ENCODE measurements at regions not wholly inside any gene's neighbourhood (a gene's known extent, or its start where the extent isn't known, plus 50 kb on each side); places are given as distances from the start of the nearest gene placed in this dataset.

DNA sequence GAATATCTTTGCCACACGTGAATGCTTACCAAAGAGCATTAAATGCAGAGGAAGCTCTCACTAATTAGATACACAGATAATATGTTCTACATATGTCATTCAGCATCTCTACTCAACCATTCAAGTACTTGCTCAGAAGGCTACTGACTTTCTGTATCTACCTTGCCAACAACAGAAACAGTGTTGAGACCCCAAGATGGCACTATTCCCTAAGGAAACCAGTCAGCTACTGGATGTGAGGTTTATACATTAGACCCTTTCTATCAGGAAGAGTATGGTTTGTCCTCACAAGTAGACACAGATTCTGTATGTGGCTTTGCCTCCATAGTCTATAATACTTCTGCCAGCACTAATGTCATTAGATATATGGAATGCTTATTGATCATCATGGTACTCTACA lies 443.9 kb upstream of the INTU start:
- in situ Hi-C loops (cut with MboI; ENCODE audit: low sequenced_read_pairs) = no loop called here
- Histone ChIP-seq H3K36me3 (replicated peaks) (no peaks in the 10 kb centered on the region), H3K27me3 (ENCODE audit: low read depth) (no peaks in the 10 kb centered on the region), H3K4me1 (no peaks in the 10 kb centered on the region), H3K4me3 (no peak overlapping the region), H3K9me3 (no peaks in the 10 kb centered on the region; the same call in 1 of the 2 replicates)
- DNase-seq (ENCODE audit: low spot score in 2 of 2) = no peak

DNA sequence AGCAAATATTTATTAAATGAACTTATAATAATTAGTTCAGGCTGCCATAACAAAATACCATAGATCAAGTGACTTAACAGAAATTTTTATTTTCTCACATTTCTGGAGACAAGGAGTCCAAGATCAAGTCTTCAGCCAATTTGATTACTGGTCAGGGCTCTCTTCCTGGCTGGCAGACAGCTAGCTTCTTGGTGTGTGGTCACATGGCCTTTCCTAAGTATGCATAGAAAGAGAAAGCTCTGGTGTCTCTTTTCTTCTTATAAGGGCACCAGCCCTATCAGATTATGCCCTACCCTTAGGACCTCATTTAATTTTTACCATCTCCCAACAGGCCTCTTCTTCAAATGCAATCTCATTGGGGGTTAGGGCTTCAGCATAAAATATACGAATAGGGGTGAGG lies 438.5 kb upstream of the INTU start:
- Histone ChIP-seq H3K27me3 (ENCODE audit: low read depth) (no peaks in the 10 kb centered on the region), H3K4me3 (no peak overlapping the region), H3K9me3 (peaks cover 2% of the 10 kb centered on the region; the same call in 1 of the 2 replicates), H3K36me3 (replicated peaks) (no peaks in the 10 kb centered on the region), H3K4me1 (peaks cover 8% of the 10 kb centered on the region; the same call in 1 of the 2 replicates)
- no peak for DNase-seq (ENCODE audit: low spot score in 2 of 2)
- in situ Hi-C loops (cut with MboI; ENCODE audit: low sequenced_read_pairs) = no loop called here

DNA sequence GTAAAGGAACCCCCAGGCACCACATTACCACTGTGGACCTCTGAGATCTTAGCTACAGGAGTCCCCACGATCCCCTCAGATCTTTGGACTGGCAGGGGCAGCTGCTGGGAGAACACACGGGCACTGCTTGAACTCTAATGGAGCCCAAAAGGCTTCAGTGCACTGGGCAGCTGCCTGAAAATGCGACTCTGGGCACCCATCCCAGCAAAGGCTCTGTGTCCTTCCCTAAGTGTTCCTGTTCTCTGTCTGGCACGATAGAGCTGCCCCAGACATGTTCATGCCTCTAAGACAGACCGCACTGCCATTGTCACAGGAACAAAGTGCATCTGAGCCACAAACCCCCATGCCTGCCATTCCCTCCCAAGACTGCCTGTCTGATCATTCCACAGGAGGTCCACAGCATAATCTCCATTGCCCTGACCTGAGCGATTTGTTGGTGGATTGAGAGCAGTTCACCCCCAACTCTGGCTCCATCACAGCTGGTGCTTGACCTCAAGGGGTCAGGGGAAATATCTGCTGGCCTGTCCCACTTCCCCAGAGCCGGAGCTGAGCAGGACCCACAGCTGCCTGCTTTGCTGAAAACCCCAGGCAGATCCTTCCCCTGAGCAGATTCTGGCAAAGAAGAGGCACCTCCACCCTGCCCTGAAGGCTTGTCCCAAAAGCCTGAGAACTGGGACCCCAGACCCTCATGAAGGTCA lies 436.0 kb upstream of the INTU start:
- Histone ChIP-seq H3K4me1 (peaks cover 8% of the 10 kb centered on the region; the same call in 1 of the 2 replicates), H3K27me3 (ENCODE audit: low read depth) (no peaks in the 10 kb centered on the region), H3K36me3 (replicated peaks) (no peaks in the 10 kb centered on the region), H3K4me3 (no peak overlapping the region), H3K9me3 (peaks cover 2% of the 10 kb centered on the region; the same call in 1 of the 2 replicates)
- DNase-seq (ENCODE audit: low spot score in 2 of 2) = no peak
- in situ Hi-C loops (cut with MboI; ENCODE audit: low sequenced_read_pairs) = no loop called here

DNA sequence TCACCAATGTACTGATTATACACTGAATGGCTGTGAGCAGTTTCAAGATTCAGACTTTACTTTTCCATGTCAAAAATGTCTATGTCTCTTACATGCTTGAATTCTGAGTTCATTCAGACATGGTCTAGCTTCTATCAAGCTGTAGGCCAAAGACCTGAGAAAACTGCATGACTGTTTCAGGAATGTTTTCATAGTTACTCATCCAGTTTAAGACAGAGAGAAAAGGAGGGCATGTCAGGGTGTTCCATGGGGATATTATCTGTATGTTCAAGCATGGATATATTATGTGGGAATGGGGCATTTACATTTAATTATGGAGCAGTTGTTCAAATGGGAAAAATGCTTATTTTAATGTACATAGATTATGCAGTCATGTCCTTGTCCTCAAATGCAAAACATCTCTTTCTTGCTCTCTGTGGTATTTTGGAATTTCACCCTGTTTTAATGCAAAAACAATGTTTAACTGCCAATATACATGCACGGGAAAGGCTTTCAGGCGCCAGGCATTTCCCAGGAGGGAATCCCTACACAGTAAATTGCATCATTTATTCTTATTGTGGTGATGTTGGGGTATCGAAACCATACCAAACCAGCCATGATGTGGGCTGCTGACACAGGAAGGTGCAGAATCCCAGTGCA lies 429.1 kb upstream of the INTU start:
- Histone ChIP-seq H3K27me3 (ENCODE audit: low read depth) (no peaks in the 10 kb centered on the region), H3K4me3 (no peak overlapping the region), H3K9me3 (peaks cover 11% of the 10 kb centered on the region), H3K4me1 (peaks cover 18% of the 10 kb centered on the region), H3K36me3 (replicated peaks) (peaks cover 4% of the 10 kb centered on the region; the same call in 1 of the 2 replicates)
- peak; percentile 67 to 87 for DNase-seq (ENCODE audit: low spot score in 2 of 2)
- in situ Hi-C loops (cut with MboI; ENCODE audit: low sequenced_read_pairs) = no loop called here

DNA sequence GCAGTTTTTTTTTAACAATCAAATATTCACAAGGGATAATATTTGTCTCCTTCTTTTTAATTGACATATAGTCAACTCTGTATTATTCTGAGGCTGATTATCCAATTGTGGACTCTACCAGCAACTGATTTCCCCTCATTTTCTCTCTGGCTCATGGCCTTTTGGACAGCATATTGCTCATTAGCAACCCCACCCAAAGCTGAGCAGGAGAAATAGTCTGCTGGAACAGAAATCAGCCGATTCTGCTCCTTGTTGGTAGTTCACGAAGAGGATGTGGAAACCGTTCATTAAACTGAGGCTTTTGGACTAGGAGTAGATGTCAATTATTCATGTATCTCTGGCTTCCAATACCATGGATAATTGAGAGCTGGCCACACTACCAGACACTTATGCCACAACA lies 428.4 kb upstream of the INTU start:
- Histone ChIP-seq H3K4me1 (peaks cover 18% of the 10 kb centered on the region), H3K36me3 (replicated peaks) (peaks cover 4% of the 10 kb centered on the region; the same call in 1 of the 2 replicates)
- in situ Hi-C loops (cut with MboI; ENCODE audit: low sequenced_read_pairs) = no loop called here

DNA sequence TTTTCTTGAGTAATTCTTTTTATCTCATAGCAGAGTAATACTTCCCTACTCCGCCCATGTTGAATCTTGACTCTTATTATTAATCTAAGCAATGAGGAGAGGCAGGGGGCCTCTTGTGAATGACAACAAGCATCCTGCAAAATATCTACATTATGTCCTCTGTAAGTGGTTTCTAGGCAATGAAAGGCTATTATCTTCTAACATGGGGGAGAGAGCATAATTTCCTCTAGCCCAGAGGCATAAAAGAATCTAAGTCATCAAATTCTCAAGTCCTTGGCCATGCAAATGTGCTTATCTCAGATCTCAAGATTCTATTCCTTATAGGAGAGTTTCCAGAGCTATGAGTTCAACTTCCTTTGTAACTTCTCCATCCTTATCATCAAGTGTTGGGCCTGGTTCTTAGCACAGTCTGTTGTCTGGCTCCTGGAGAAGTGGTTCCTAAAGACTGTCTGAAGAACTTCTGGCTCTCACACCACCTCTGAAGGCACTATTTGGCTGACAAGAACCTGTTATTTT lies 423.1 kb upstream of the INTU start:
- peaks cover 4% of the 10 kb centered on the region for H3K4me1 ChIP-seq
- no peak for DNase-seq (ENCODE audit: low spot score in 2 of 2)
- in situ Hi-C loops (cut with MboI; ENCODE audit: low sequenced_read_pairs) = no loop called here
- H3K36me3 ChIP-seq (replicated peaks) = peaks cover 2% of the 10 kb centered on the region; the same call in 1 of the 2 replicates
- no peaks in the 10 kb centered on the region for H3K27me3 ChIP-seq (ENCODE audit: low read depth)
- peaks cover 5% of the 10 kb centered on the region for H3K9me3 ChIP-seq
- no peak overlapping the region for H3K4me3 ChIP-seq

More for the DNA sequence above, 428.4 kb upstream of the INTU start:
- no peak for DNase-seq (ENCODE audit: low spot score in 2 of 2)
- H3K27me3 ChIP-seq (ENCODE audit: low read depth) = no peaks in the 10 kb centered on the region
- H3K4me3 ChIP-seq = no peak overlapping the region
- H3K9me3 ChIP-seq = peaks cover 9% of the 10 kb centered on the region

DNA sequence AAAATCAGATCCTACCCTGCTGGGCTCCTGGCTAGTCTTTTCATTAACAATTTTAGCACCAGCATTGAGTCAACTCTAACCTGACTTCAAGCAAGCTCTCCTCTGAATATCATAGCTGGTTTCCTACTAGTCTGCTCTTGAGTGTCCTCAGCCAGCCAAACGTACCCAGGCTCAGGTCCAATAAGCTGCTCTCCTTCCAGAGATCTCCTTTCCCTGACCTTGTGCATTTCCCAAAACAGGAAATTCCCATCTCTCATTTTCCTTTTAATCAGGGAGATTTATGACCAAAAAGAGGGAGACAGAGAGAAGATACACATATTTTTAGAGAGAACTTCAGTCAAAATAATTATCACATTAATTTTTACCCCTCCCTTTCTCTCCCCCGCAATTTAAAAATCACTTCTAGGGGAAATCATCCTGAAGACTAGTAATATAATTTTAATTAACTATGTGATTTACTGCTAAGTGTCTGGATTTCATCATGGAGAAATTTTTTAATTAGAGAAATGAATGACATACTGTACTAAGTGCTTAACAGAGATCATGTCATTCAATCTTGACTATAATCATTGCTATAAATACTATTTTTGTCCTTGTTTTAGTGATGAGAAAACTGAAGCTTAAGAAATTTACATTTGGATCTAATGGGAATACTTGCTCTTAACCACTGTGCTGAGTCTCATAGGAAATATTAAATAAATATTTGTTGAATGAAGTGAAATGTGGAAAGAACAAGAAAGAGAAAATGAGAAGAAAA lies 421.7 kb upstream of the INTU start:
- Histone ChIP-seq H3K4me3 (no peak overlapping the region), H3K4me1 (peaks cover 4% of the 10 kb centered on the region), H3K9me3 (peaks cover 5% of the 10 kb centered on the region), H3K36me3 (replicated peaks) (no peaks in the 10 kb centered on the region), H3K27me3 (ENCODE audit: low read depth) (no peaks in the 10 kb centered on the region)
- no peak for DNase-seq (ENCODE audit: low spot score in 2 of 2)
- in situ Hi-C loops (cut with MboI; ENCODE audit: low sequenced_read_pairs) = no loop called here

DNA sequence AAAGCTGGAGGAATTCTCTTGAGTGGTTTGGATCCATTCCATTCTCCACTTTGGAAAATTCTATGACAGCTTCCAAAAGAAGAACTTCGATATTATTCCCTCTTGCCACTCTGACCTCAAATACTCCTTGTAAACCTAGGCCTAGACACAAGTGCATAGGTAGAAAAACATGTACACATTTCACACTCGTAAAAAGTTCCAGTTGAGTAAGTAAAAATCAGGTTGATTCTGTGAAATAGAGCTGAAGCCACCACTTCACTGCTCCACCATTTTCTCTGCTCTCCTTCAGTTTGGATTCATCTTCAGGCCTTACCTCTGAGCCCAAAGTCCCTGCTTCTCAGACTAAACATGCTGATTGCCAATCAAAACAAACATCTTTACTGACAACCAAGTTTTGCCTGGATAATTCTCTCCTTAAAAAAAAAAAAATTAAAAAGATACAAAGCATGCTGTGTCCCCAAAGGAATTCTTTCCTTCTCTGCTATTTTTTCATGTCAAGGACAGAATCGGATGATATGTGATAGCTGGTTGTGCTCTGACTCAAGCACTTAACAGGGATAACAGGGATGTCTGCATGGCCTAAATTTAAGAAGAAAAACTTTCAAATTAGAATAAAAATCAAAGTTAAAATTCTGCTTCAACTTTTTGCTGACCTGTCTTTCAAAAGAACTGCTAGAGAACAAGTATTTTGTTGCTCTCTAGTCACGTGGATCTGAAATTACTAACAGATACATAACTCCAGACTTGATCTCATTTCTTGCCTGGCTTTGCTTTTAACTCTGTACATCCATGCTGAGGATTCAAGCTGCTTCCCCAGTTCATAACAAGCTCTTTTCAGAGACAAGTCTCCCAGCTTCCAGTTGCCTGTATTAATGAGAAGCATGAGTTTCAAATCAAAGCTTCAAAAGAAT lies 420.9 kb upstream of the INTU start:
- peaks cover 4% of the 10 kb centered on the region for H3K4me1 ChIP-seq
- H3K9me3 ChIP-seq = peaks cover 2% of the 10 kb centered on the region
- H3K4me3 ChIP-seq = no peak overlapping the region
- in situ Hi-C loops (cut with MboI; ENCODE audit: low sequenced_read_pairs) = no loop called here
- no peak for DNase-seq (ENCODE audit: low spot score in 2 of 2)
- no peaks in the 10 kb centered on the region for H3K36me3 ChIP-seq (replicated peaks)
- H3K27me3 ChIP-seq (ENCODE audit: low read depth) = no peaks in the 10 kb centered on the region

DNA sequence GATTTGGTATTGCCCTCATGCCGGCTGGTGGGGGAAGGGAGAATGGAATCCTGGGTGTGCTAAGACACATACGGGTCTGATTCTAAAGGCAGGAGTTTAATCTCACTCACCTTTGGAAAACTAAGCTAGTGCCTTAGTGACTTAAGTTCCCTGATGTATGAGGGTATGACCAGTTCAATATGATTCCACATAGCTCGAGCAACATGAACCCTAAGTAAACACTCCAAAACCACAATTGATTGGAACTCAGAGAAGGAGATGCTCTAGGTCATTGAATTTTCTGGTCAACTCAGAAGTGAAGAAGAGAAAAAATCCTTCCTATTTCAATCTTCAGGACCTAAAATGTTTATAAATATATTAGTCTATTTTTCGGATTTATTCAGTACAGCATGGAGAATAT lies 420.1 kb upstream of the INTU start:
- Histone ChIP-seq H3K4me3 (no peak overlapping the region), H3K4me1 (peaks cover 4% of the 10 kb centered on the region), H3K9me3 (no peaks in the 10 kb centered on the region; the same call in 1 of the 2 replicates), H3K36me3 (replicated peaks) (no peaks in the 10 kb centered on the region), H3K27me3 (ENCODE audit: low read depth) (no peaks in the 10 kb centered on the region)
- no peak for DNase-seq (ENCODE audit: low spot score in 2 of 2)
- in situ Hi-C loops (cut with MboI; ENCODE audit: low sequenced_read_pairs) = no loop called here

DNA sequence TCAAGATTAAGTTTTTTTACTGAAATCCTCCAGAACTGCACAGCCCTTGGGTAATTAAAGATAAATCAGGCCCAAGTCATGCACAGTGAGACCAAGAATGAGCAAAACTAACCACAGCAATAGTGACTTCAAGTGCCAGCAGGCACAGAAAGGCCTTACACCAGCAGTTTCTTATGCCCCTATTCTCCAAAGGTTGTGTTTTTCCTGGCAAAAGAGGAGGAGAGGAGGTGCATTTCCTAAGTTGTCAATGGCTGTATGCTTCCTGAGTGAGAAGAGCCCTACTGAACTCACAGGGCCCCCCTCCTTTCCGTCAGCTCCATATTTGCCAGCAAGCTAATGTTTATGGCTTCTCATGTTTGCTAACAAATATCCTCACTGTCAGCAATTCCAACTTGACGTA lies 418.7 kb upstream of the INTU start:
- no peak for DNase-seq (ENCODE audit: low spot score in 2 of 2)
- H3K4me1 ChIP-seq = no peaks in the 10 kb centered on the region
- H3K36me3 ChIP-seq (replicated peaks) = no peaks in the 10 kb centered on the region
- H3K27me3 ChIP-seq (ENCODE audit: low read depth) = no peaks in the 10 kb centered on the region
- H3K9me3 ChIP-seq = no peaks in the 10 kb centered on the region
- in situ Hi-C loops (cut with MboI; ENCODE audit: low sequenced_read_pairs) = no loop called here
- no peak overlapping the region for H3K4me3 ChIP-seq

DNA sequence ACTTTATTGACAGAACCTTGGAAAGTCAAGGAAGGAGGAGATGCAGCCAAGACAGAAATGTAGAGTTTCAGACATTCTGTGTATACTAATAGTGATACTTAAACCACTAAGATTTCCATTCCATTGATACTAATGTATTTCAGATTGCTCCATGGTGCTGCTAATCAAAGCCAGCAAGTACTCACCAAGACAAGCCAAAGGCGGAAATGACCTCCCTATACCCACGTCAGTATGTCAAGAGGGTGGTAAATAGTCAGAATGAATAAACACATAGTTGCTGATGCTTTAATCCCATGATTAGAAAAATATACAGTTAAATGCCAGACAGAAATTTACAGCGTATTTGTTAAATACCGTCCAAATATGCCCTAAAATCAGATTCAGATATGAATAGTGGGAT lies 417.8 kb upstream of the INTU start:
- Histone ChIP-seq H3K27me3 (ENCODE audit: low read depth) (no peaks in the 10 kb centered on the region), H3K4me1 (no peaks in the 10 kb centered on the region), H3K36me3 (replicated peaks) (no peaks in the 10 kb centered on the region), H3K4me3 (no peak overlapping the region), H3K9me3 (no peaks in the 10 kb centered on the region)
- in situ Hi-C loops (cut with MboI; ENCODE audit: low sequenced_read_pairs) = no loop called here
- DNase-seq (ENCODE audit: low spot score in 2 of 2) = no peak

DNA sequence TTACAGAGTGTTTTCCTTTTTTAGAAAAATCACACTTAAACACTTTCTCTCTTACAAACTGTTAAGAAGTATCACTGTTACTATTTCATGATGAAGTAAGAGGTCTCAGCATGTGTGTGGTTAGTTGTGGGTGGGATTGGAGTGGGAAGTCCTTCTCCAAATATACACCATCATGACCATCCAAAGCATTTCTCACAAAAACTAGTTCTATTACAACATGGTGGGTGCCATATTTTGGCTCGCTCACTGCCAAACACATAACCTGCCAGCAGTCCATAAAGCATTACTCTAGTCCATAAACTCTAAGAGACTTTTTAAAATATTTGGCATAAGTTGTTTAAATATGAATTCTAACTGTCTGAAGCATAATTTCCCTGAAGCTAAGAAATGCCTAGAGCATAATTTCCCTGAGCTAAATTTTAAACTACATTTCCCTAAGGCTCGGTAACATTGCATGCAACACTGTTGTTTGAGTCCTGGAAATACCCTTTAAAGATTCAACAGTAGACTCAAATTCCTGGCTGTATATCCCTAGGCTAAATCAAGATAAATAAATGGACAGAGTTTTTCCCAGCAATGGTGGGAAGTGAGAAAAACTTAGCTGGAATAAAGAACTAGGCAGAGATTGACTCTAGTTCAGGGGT lies 415.0 kb upstream of the INTU start:
- in situ Hi-C loops (cut with MboI; ENCODE audit: low sequenced_read_pairs) = no loop called here
- no peaks in the 10 kb centered on the region for H3K36me3 ChIP-seq (replicated peaks)
- no peak overlapping the region for H3K4me3 ChIP-seq
- H3K27me3 ChIP-seq (ENCODE audit: low read depth) = no peaks in the 10 kb centered on the region
- no peaks in the 10 kb centered on the region for H3K4me1 ChIP-seq
- DNase-seq (ENCODE audit: low spot score in 2 of 2) = no peak
- no peaks in the 10 kb centered on the region for H3K9me3 ChIP-seq

DNA sequence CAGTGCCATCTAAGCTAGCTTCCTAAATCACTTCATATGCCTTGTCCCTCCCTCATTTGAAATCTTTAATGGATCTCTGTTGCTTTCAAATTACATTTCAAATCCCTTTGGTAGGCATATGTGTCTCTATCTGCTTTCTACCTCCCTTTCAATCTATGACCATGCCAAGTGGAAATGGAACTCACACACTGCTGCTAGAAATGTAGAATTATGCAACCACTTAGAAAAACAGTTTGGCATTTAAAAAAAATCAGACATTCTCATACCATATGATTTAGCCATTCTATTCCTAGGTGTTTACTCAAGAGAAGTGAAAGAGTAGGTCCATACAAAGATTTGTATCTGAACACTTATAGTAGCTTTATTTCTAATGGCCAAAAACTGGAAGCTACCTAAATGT lies 413.5 kb upstream of the INTU start:
- no peak overlapping the region for H3K4me3 ChIP-seq
- H3K9me3 ChIP-seq = no peaks in the 10 kb centered on the region
- H3K27me3 ChIP-seq (ENCODE audit: low read depth) = no peaks in the 10 kb centered on the region
- in situ Hi-C loops (cut with MboI; ENCODE audit: low sequenced_read_pairs) = no loop called here
- DNase-seq (ENCODE audit: low spot score in 2 of 2) = no peak
- no peaks in the 10 kb centered on the region for H3K4me1 ChIP-seq
- no peaks in the 10 kb centered on the region for H3K36me3 ChIP-seq (replicated peaks)
